Thyroid gland (tissue), 4 donors: ENCODE measurements at regions not wholly inside any gene's neighbourhood (a gene's known extent, or its start where the extent isn't known, plus 50 kb on each side); places are given as distances from the start of the nearest gene placed in this dataset.

Source experiments
- POLR2A ChIP-seq, 2 donors: fragments of 450-650 bp; IDR thresholded peaks; one replicate each; pipeline ENCODE4 v1.6.1; 2017; ENCODE audit warnings: antibody characterized with exemption in 2 of 2, mild to moderate bottlenecking in 2 of 2, moderate library complexity in 1 of 2
- TF ChIP-seq, protein P1 (sequence below), 6 experiments: fragments of 200-600 bp in 3 of 6; fragments of 450-650 bp in 3 of 6; sonication (generic) in 3 of 6; IDR thresholded peaks; one replicate each; pipeline ENCODE4 v1.5.1; 2016 to 2019; ENCODE audit warnings: antibody characterized with exemption in 6 of 6, mild to moderate bottlenecking in 2 of 6, inconsistent platforms in 1 of 6, moderate library complexity in 1 of 6

DNA sequence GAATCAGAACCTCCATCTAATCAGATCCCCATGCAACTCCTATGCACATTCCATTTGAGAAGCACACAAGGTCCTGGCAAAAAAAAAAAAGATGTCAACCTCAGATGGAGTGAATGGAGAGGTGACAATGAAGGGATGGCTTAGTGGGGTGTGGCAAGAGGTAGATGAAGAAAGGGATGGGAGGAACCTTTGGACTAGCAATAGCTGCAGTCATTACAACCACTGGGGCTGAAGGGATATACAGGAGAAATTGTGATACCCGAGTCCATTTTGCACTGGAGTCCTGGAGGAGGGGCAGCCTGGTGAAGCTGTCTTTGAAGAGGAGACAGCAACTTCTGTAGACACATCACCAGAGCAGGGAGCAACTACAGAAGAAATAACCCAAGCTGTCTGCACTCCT is 219.6 kb downstream of the ENC1 start:
- no peak for TF ChIP-seq POLR2A (IDR thresholded peaks at IDR 0.05)
- TF ChIP-seq, protein P1, sequence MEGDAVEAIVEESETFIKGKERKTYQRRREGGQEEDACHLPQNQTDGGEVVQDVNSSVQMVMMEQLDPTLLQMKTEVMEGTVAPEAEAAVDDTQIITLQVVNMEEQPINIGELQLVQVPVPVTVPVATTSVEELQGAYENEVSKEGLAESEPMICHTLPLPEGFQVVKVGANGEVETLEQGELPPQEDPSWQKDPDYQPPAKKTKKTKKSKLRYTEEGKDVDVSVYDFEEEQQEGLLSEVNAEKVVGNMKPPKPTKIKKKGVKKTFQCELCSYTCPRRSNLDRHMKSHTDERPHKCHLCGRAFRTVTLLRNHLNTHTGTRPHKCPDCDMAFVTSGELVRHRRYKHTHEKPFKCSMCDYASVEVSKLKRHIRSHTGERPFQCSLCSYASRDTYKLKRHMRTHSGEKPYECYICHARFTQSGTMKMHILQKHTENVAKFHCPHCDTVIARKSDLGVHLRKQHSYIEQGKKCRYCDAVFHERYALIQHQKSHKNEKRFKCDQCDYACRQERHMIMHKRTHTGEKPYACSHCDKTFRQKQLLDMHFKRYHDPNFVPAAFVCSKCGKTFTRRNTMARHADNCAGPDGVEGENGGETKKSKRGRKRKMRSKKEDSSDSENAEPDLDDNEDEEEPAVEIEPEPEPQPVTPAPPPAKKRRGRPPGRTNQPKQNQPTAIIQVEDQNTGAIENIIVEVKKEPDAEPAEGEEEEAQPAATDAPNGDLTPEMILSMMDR (IDR thresholded peaks at IDR 0.05) = no peak
